GM21526 (cell line): ENCODE measurements at regions not wholly inside any gene's neighbourhood (a gene's known extent, or its start where the extent isn't known, plus 50 kb on each side); places are given as distances from the start of the nearest gene placed in this dataset.

Source experiments
- ATAC-seq: cut with Tn5 transposase; IDR thresholded peaks from one replicate; pipeline ENCODE4 v1.9.1; 2021; ENCODE audit warnings: moderate library complexity; ENCODE audit not compliant: unreplicated experiment, low FRiP score

GRCh38 chr11:28481616-28482480, 373.7 kb downstream of the METTL15 start:
- no peak for ATAC-seq

GRCh38 chr11:28480406-28480805, 372.2 kb downstream of the METTL15 start:
- no peak for ATAC-seq

GRCh38 chr11:28476864-28477263, 368.7 kb downstream of the METTL15 start:
- no peak for ATAC-seq

- ATAC-seq = no peak
Observed at GRCh38 chr11:28476049-28476448, 367.9 kb downstream of the METTL15 start.

GRCh38 chr11:28472904-28473303, 364.7 kb downstream of the METTL15 start:
- ATAC-seq = no peak

- no peak for ATAC-seq
Observed at GRCh38 chr11:28471537-28471936, 363.3 kb downstream of the METTL15 start.

- ATAC-seq = no peak
Observed at GRCh38 chr11:28470180-28470579, 362.0 kb downstream of the METTL15 start.

GRCh38 chr11:28466506-28466905, 358.3 kb downstream of the METTL15 start:
- no peak for ATAC-seq

GRCh38 chr11:28464252-28464867, 356.2 kb downstream of the METTL15 start:
- peak; percentile 61 for ATAC-seq

- no peak for ATAC-seq
Observed at GRCh38 chr11:28463826-28464225, 355.6 kb downstream of the METTL15 start.

GRCh38 chr11:28461846-28462245, 353.7 kb downstream of the METTL15 start:
- ATAC-seq = no peak

- no peak for ATAC-seq
Observed at GRCh38 chr11:28461338-28461737, 353.1 kb downstream of the METTL15 start.

- ATAC-seq = no peak
Observed at GRCh38 chr11:28460348-28460747, 352.2 kb downstream of the METTL15 start.

- no peak for ATAC-seq
Observed at GRCh38 chr11:28459912-28460311, 351.7 kb downstream of the METTL15 start.

- ATAC-seq = no peak
Observed at GRCh38 chr11:28457481-28458065, 349.4 kb downstream of the METTL15 start.

- no peak for ATAC-seq
Observed at GRCh38 chr11:28448186-28448585, 340.0 kb downstream of the METTL15 start.

- no peak for ATAC-seq
Observed at GRCh38 chr11:28447226-28447625, 339.0 kb downstream of the METTL15 start.

- ATAC-seq = no peak
Observed at GRCh38 chr11:28442131-28442530, 333.9 kb downstream of the METTL15 start.

GRCh38 chr11:28439403-28439802, 331.2 kb downstream of the METTL15 start:
- ATAC-seq = no peak

GRCh38 chr11:28420099-28420498, 311.9 kb downstream of the METTL15 start:
- no peak for ATAC-seq

GRCh38 chr11:28417601-28418323, 309.6 kb downstream of the METTL15 start:
- no peak for ATAC-seq
